ENCODE measurements at regions not wholly inside any gene's neighbourhood (a gene's known extent, or its start where the extent isn't known, plus 50 kb on each side); places are given as distances from the start of the nearest gene placed in this dataset.

- DNase-seq, result no peak
These were observed 310.7 kb upstream of the CDH4 start for GRCh38 chr20:60941379-60941778.

DNA sequence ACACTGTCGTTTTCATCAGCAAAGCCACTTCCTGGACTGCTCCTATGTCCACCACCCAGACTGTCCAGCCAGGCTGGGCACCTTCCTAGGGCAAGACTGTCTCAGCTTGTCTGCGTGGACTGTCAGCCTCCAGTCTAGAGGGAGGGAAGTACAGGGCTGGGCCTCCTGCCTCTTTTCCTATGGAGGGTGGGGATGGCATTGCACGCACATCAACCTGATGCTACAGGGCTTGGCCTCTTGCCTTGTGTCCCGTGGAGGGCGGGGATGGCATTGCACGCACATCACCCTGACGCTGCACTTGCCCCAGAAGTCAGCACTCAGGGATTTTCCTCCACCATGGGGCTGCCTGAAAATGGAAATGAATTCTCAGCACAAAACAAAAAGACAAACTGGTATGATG, 304.2 kb upstream of the CDH4 start:
- no peak for DNase-seq

GRCh38 chr20:60948224-60948623, 303.8 kb upstream of the CDH4 start:
- DNase-seq, result no peak

GRCh38 chr20:60950561-60950960, 301.5 kb upstream of the CDH4 start:
- no peak for DNase-seq

DNA sequence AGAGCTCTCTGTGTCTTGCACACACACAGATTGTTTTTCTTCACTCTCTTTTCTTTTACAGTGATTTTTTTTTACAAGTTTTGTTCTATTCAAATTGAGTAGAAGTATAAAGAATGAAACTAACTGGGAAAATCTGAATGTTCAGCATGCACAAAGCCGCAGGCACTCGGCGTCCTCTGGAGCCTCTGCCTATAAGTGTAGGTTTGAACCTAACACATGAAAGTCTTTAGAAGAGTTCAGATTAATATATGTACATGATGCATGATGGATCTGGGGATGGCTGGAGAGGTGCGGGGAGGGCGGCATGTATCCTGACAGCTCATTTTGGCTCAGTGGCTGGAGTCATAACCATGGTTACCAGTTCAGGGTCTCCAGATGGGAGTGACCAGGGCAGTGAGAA, 301.1 kb upstream of the CDH4 start:
- DNase-seq, result no peak

- no peak for DNase-seq
These were observed 299.2 kb upstream of the CDH4 start for GRCh38 chr20:60952861-60953260.

GRCh38 chr20:60953321-60953720, 298.7 kb upstream of the CDH4 start:
- no peak for DNase-seq

GRCh38 chr20:60955706-60956105, 296.4 kb upstream of the CDH4 start:
- no peak for DNase-seq

GRCh38 chr20:60956194-60956593, 295.9 kb upstream of the CDH4 start:
- DNase-seq, result no peak

DNA sequence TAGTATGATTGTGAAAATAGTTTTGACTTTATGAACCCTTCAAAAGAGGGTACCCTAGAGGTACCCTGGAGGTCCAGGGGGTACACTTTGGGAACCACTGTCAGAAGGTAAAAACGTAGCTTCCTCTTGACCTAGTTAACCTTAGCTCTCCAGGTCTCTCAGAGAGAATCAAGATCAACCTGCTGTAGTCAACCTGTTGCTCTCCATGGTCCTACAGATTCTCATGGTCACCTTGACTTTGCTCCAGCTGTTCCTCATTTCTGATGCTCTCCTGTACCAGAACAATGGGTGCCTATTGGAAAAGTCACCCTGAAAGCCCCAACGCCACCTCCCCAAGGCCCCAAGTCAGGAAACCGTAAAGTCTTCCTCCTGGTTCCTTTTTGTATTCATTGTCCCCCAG, 294.4 kb upstream of the CDH4 start:
- DNase-seq, result no peak

GRCh38 chr20:60959971-60960370, 292.1 kb upstream of the CDH4 start:
- no peak for DNase-seq

DNA sequence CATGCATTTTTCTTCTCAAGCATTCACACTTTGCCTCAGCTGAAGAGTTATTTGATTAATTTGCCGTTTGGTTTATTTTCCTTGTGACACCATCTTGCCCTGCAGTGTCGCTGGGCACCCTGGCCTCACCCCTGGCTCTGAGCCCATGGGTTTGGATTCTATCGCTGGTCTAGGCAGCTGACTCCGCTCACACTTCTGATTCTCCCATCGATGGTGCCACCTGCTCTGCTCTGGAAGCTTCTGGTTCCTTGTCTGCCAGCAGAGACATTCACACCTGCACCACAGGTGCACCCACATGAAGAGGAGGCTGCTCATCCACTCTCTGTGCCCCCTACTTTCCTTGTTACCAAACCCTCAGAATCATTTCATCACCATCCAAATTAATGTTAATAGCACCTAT, 291.6 kb upstream of the CDH4 start:
- DNase-seq, result no peak

DNA sequence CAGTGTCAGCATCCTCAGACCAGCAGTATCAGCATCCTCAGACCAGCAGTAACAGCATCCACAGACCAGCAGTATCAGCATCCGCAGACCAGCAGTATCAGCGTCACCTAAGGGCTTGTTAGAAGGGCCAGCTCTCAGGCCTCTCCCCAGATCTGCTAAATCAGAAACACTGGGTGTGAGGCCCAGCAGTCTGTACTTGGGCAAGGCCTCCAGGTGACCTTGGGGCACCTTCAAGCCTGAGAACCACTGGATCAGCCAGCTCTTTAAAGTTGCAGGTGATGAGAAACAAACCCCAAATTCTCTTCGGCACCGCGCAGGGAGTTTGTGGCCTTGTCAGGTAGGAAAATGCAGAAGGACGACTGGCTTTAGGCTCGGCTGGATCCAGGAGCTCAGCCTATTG, 290.5 kb upstream of the CDH4 start:
- DNase-seq, result no peak

DNA sequence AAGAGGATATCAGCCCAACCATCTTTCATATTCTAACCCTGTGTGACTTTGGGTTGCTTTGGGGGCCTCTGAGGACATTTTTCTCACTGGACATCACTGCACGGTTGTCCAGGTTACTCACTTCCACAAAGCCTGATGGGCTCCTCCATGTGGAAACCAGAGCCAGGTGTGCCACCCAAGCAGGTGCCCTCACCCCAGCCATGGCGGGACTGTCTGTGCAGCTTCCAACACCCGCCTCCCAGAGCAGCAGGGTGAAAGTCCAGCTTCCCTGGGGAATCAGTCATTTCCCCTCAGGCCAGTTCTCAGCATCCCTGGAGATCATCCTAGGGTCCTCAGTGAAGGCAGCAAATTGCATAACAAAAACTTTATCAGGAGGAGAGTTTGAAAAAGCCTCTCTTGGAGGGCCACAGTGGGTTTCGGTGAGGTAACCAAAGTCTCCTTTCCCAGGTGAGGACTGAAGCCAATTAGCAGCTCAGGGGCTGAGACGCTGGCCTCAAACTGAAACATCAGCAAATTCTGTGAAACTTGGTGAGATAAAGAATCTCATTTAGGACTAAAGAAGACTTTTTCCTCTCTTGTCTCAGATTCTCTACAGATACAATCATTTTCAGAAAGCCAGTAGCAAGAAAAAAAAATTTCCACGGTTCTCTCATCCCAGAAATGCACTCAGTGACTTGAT, 289.6 kb upstream of the CDH4 start:
- no peak for DNase-seq

GRCh38 chr20:60963146-60963545, 288.9 kb upstream of the CDH4 start:
- no peak for DNase-seq

- DNase-seq, result no peak
These were observed 287.1 kb upstream of the CDH4 start for GRCh38 chr20:60964911-60965310.

DNA sequence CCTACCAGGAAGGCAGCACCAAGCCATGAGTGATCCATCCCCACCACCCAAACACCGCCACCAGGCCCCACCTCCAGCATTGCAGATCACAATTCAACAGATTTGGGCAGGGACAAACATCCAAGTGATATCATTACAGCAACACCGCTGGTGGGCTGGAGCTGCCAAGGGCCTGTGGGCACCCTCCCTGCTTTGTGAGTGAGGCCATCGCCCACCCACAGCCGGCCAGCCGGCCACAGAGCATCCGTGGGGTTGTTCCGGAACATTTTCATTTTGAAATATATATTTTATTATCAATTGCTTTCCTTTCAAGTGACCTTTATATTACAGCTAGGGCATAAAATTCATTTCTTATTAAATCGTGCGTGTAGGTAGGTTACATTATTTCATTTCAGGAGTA, 286.0 kb upstream of the CDH4 start:
- DNase-seq, result no peak

DNA sequence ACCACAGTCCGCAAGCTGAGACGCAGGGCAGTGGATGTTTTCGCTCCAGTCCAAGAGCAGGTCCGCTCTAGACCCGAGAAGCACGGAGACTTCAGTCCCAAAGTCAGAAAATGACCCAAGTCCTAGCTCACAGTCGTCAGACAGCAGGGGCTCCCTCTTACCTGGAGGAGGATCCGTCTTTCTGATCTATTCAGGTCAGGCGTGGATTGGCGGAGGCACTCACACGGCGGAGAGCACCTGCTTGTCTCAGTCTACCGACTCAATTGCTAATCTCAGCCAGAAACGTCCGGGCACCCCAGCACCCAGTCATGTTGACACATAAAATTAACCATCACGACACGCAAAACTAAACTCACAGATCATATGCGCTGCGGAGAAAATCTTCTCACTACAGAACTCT, 285.3 kb upstream of the CDH4 start:
- no peak for DNase-seq

- no peak for DNase-seq
These were observed 284.4 kb upstream of the CDH4 start for GRCh38 chr20:60967431-60968316.

- DNase-seq, result no peak
These were observed 283.0 kb upstream of the CDH4 start for GRCh38 chr20:60968853-60969720.

- DNase-seq, result no peak
These were observed 281.5 kb upstream of the CDH4 start for GRCh38 chr20:60970601-60971000.

- DNase-seq, result no peak
These were observed 278.0 kb upstream of the CDH4 start for GRCh38 chr20:60974022-60974421.

GRCh38 chr20:60974441-60974945, 277.6 kb upstream of the CDH4 start:
- no peak for DNase-seq

Data from activated CD4-positive, alpha-beta T cell treated with anti-CD3 and anti-CD28 coated beads for 1 hour (primary cell).